ENCODE measurements at regions not wholly inside any gene's neighbourhood (a gene's known extent, or its start where the extent isn't known, plus 50 kb on each side); places are given as distances from the start of the nearest gene placed in this dataset.

GRCh38 chr12:32995623-32996022, 99.0 kb upstream of the PKP2 start:
- no peak for TF ChIP-seq EP300 (IDR thresholded peaks at IDR 0.05)
- TF ChIP-seq CTCF (IDR thresholded peaks at IDR 0.05) = no peak
- no peak for TF ChIP-seq POLR2A (IDR thresholded peaks at IDR 0.05)

Measured in suprapubic skin (tissue), 3 donors.